Mesendoderm (in vitro differentiated cells): ENCODE measurements at regions not wholly inside any gene's neighbourhood (a gene's known extent, or its start where the extent isn't known, plus 50 kb on each side); places are given as distances from the start of the nearest gene placed in this dataset.
A peak's percentile ranks its signal among the peaks of the same experiment; 100 is the strongest.

Experiments
- DNase-seq: peaks from one replicate; pipeline ENCODE4 v3.0.0; 2013
- H2AK5ac ChIP-seq: 2 replicates; pipeline ENCODE4 v1.6.1; 2013; ENCODE audit warnings: low read length, inconsistent platforms
- H2BK120ac ChIP-seq: 2 replicates; pipeline ENCODE4 v1.6.1; 2013; ENCODE audit warnings: low read depth, mild to moderate bottlenecking, low read length, moderate library complexity, mixed read lengths
- H2BK15ac ChIP-seq: replicated peaks from 2 replicates; pipeline ENCODE4 v1.6.1; 2013; ENCODE audit warnings: low read depth, mild to moderate bottlenecking, moderate library complexity
- H2BK5ac ChIP-seq: 2 replicates; pipeline ENCODE4 v1.6.1; 2013; ENCODE audit warnings: low read length, inconsistent platforms
- H3K18ac ChIP-seq: 2 replicates; pipeline ENCODE4 v1.6.1; 2013; ENCODE audit warnings: mild to moderate bottlenecking, low read length, mixed read lengths
- H3K23ac ChIP-seq: one replicate; pipeline ENCODE4 v1.6.1; 2013; ENCODE audit warnings: low read length
- H3K27ac ChIP-seq: 2 replicates; pipeline ENCODE4 v1.5.1; 2013; ENCODE audit warnings: low read depth, mild to moderate bottlenecking, inconsistent platforms, low read length, moderate library complexity
- H3K27me3 ChIP-seq: 2 replicates; pipeline ENCODE4 v1.6.1; 2013; ENCODE audit warnings: low read length, control low read depth, mild to moderate bottlenecking, inconsistent platforms; ENCODE audit not compliant: insufficient read depth, poor library complexity
- H3K36me3 ChIP-seq: 2 replicates; pipeline ENCODE4 v1.6.1; 2013; ENCODE audit warnings: low read length, inconsistent platforms; ENCODE audit not compliant: control insufficient read depth, insufficient read depth
- H3K4ac ChIP-seq: one replicate; pipeline ENCODE4 v1.6.1; 2013; ENCODE audit warnings: low read depth, mild to moderate bottlenecking, low read length, moderate library complexity
- H3K4me1 ChIP-seq: 2 replicates; pipeline ENCODE4 v1.6.1; 2013; ENCODE audit warnings: low read depth, low read length, inconsistent platforms; ENCODE audit not compliant: control insufficient read depth
- H3K4me2 ChIP-seq: 2 replicates; pipeline ENCODE4 v1.6.1; 2013; ENCODE audit warnings: low read length
- H3K4me3 ChIP-seq: 2 replicates; pipeline ENCODE4 v1.5.1; 2013; ENCODE audit warnings: mild to moderate bottlenecking, low read length
- H3K56ac ChIP-seq: one replicate; pipeline ENCODE4 v1.6.1; 2013; ENCODE audit warnings: low read length
- H3K79me1 ChIP-seq: 2 replicates; pipeline ENCODE4 v1.6.1; 2013; ENCODE audit warnings: low read length, inconsistent platforms
- H3K79me2 ChIP-seq: 2 replicates; pipeline ENCODE4 v1.6.1; 2013; ENCODE audit warnings: mild to moderate bottlenecking, low read length; ENCODE audit not compliant: control insufficient read depth, insufficient read depth
- H3K9ac ChIP-seq: 2 replicates; pipeline ENCODE4 v1.6.1; 2013; ENCODE audit warnings: low read length, inconsistent platforms
- H4K5ac ChIP-seq: one replicate; pipeline ENCODE4 v1.6.1; 2013; ENCODE audit warnings: low read length
- H4K8ac ChIP-seq: one replicate; pipeline ENCODE4 v1.6.1; 2013; ENCODE audit warnings: low read depth, mild to moderate bottlenecking, control low read depth, low read length, moderate library complexity
- WGBS: extraction: QIAGEN DNeasy Blood & Tissue Kit; methylation state at CpG from one replicate; pipeline ENCODE4 v1.1.7; 2013; ENCODE audit warnings: low lambda C conversion rate, missing lambda C conversion rate; ENCODE audit not compliant: insufficient coverage; ENCODE audit errors: extremely low coverage; 5-methylcytosine and 5-hydroxymethylcytosine counted together

- H4K5ac ChIP-seq: no peak overlapping the region
- H3K27me3 ChIP-seq: no peaks in the 10 kb centered on the region
- no peak overlapping the region for H3K4me2 ChIP-seq
- H3K4ac ChIP-seq: no peak overlapping the region
- no peak overlapping the region for H3K9ac ChIP-seq
- H3K79me2 ChIP-seq: no peaks in the 10 kb centered on the region
- H3K4me3 ChIP-seq: no peak overlapping the region
- WGBS: no CpG with 5 or more reads among the region's 3 CpGs
- no peak for DNase-seq
- H2AK5ac ChIP-seq: no peak overlapping the region
- H4K8ac ChIP-seq: no peak overlapping the region
- no peak overlapping the region for H3K18ac ChIP-seq
- no peak overlapping the region for H3K23ac ChIP-seq
- no peaks in the 10 kb centered on the region for H3K4me1 ChIP-seq
- H3K27ac ChIP-seq: no peak overlapping the region
- H3K36me3 ChIP-seq: no peaks in the 10 kb centered on the region
- H2BK5ac ChIP-seq: no peak overlapping the region
- no peak overlapping the region for H2BK15ac ChIP-seq
- H2BK120ac ChIP-seq: no peak overlapping the region
- no peaks in the 10 kb centered on the region for H3K79me1 ChIP-seq
- no peak overlapping the region for H3K56ac ChIP-seq
These were observed 185.4 kb upstream of the SMARCA2 start for GRCh38 chr9:1829719-1830118.

GRCh38 chr9:1832960-1833359, 182.2 kb upstream of the SMARCA2 start:
- H3K4me1 ChIP-seq: no peaks in the 10 kb centered on the region
- no peaks in the 10 kb centered on the region for H3K36me3 ChIP-seq
- H2BK120ac ChIP-seq: no peak overlapping the region
- no peak overlapping the region for H2BK15ac ChIP-seq
- DNase-seq: no peak
- no peaks in the 10 kb centered on the region for H3K27me3 ChIP-seq
- H3K79me1 ChIP-seq: no peaks in the 10 kb centered on the region
- no peak overlapping the region for H4K8ac ChIP-seq
- H2AK5ac ChIP-seq: no peak overlapping the region
- no peak overlapping the region for H3K56ac ChIP-seq
- no peak overlapping the region for H3K4me3 ChIP-seq
- WGBS: no CpG with 5 or more reads among the region's 8 CpGs
- H3K79me2 ChIP-seq: no peaks in the 10 kb centered on the region
- H3K18ac ChIP-seq: no peak overlapping the region
- no peak overlapping the region for H3K9ac ChIP-seq
- H2BK5ac ChIP-seq: no peak overlapping the region
- H3K4me2 ChIP-seq: no peak overlapping the region
- no peak overlapping the region for H3K4ac ChIP-seq
- H3K23ac ChIP-seq: no peak overlapping the region
- H3K27ac ChIP-seq: no peak overlapping the region
- H4K5ac ChIP-seq: no peak overlapping the region

- H3K79me2 ChIP-seq: no peaks in the 10 kb centered on the region
- no peak overlapping the region for H3K4me2 ChIP-seq
- H4K8ac ChIP-seq: no peak overlapping the region
- H3K36me3 ChIP-seq: no peaks in the 10 kb centered on the region
- no peak overlapping the region for H2BK5ac ChIP-seq
- no peak overlapping the region for H2BK120ac ChIP-seq
- H3K27ac ChIP-seq: no peak overlapping the region
- H3K23ac ChIP-seq: no peak overlapping the region
- H3K56ac ChIP-seq: no peak overlapping the region
- H2BK15ac ChIP-seq: no peak overlapping the region
- DNase-seq: peak; percentile 84
- no peak overlapping the region for H2AK5ac ChIP-seq
- no peak overlapping the region for H3K4me3 ChIP-seq
- H3K18ac ChIP-seq: no peak overlapping the region
- no peaks in the 10 kb centered on the region for H3K79me1 ChIP-seq
- H3K27me3 ChIP-seq: no peaks in the 10 kb centered on the region
- H3K9ac ChIP-seq: no peak overlapping the region
- no peaks in the 10 kb centered on the region for H3K4me1 ChIP-seq
- no CpG with 5 or more reads among the region's 6 CpGs for WGBS
- H3K4ac ChIP-seq: no peak overlapping the region
- no peak overlapping the region for H4K5ac ChIP-seq
These were observed 177.6 kb upstream of the SMARCA2 start for GRCh38 chr9:1837453-1838084.

GRCh38 chr9:1839909-1840308, 175.2 kb upstream of the SMARCA2 start:
- Histone ChIP-seq H3K79me1 (no peaks in the 10 kb centered on the region), H3K27ac (no peak overlapping the region), H3K36me3 (no peaks in the 10 kb centered on the region), H2BK5ac (no peak overlapping the region), H3K56ac (no peak overlapping the region), H3K4me1 (no peaks in the 10 kb centered on the region), H3K79me2 (no peaks in the 10 kb centered on the region), H2AK5ac (no peak overlapping the region), H2BK15ac (no peak overlapping the region), H3K23ac (no peak overlapping the region), H3K4ac (no peak overlapping the region), H4K5ac (no peak overlapping the region), H2BK120ac (no peak overlapping the region), H3K4me3 (no peak overlapping the region), H3K27me3 (no peaks in the 10 kb centered on the region), H3K9ac (no peak overlapping the region), H4K8ac (no peak overlapping the region), H3K18ac (no peak overlapping the region), H3K4me2 (no peak overlapping the region)
- no CpG with 5 or more reads among the region's 6 CpGs for WGBS
- DNase-seq: no peak

- DNase-seq: no peak
- WGBS: no CpG with 5 or more reads among the region's 2 CpGs
- Histone ChIP-seq H2AK5ac (no peak overlapping the region), H3K9ac (no peak overlapping the region), H2BK15ac (no peak overlapping the region), H3K18ac (no peak overlapping the region), H4K5ac (no peak overlapping the region), H3K4me1 (no peaks in the 10 kb centered on the region), H3K79me2 (no peaks in the 10 kb centered on the region), H2BK5ac (no peak overlapping the region), H3K27me3 (no peaks in the 10 kb centered on the region), H3K4me2 (no peak overlapping the region), H3K56ac (no peak overlapping the region), H3K4ac (no peak overlapping the region), H3K27ac (no peak overlapping the region), H3K4me3 (no peak overlapping the region), H3K36me3 (no peaks in the 10 kb centered on the region), H3K79me1 (no peaks in the 10 kb centered on the region), H4K8ac (no peak overlapping the region), H2BK120ac (no peak overlapping the region), H3K23ac (no peak overlapping the region)
These were observed 169.7 kb upstream of the SMARCA2 start for GRCh38 chr9:1845425-1845824.

GRCh38 chr9:1855726-1856125, 159.4 kb upstream of the SMARCA2 start:
- Histone ChIP-seq H3K4me3 (no peak overlapping the region), H3K4me1 (no peaks in the 10 kb centered on the region), H4K5ac (no peak overlapping the region), H2BK15ac (no peak overlapping the region), H4K8ac (no peak overlapping the region), H3K27me3 (no peaks in the 10 kb centered on the region), H3K4ac (no peak overlapping the region), H3K23ac (no peak overlapping the region), H3K36me3 (no peaks in the 10 kb centered on the region), H3K56ac (no peak overlapping the region), H3K27ac (no peak overlapping the region), H3K9ac (no peak overlapping the region), H3K4me2 (no peak overlapping the region), H3K18ac (no peak overlapping the region), H3K79me1 (no peaks in the 10 kb centered on the region), H2BK120ac (no peak overlapping the region), H2BK5ac (no peak overlapping the region), H3K79me2 (no peaks in the 10 kb centered on the region), H2AK5ac (no peak overlapping the region)
- no CpG with 5 or more reads among the region's 3 CpGs for WGBS
- no peak for DNase-seq
